GM19397 (cell line): ENCODE measurements at regions not wholly inside any gene's neighbourhood (a gene's known extent, or its start where the extent isn't known, plus 50 kb on each side); places are given as distances from the start of the nearest gene placed in this dataset.
A peak's percentile ranks its signal among the peaks of the same experiment; 100 is the strongest.

Experiments used
- ATAC-seq: cut with Tn5 transposase; IDR thresholded peaks from one replicate; pipeline ENCODE4 v1.9.1; 2021; ENCODE audit warnings: mild to moderate bottlenecking, moderate library complexity; ENCODE audit not compliant: unreplicated experiment

DNA sequence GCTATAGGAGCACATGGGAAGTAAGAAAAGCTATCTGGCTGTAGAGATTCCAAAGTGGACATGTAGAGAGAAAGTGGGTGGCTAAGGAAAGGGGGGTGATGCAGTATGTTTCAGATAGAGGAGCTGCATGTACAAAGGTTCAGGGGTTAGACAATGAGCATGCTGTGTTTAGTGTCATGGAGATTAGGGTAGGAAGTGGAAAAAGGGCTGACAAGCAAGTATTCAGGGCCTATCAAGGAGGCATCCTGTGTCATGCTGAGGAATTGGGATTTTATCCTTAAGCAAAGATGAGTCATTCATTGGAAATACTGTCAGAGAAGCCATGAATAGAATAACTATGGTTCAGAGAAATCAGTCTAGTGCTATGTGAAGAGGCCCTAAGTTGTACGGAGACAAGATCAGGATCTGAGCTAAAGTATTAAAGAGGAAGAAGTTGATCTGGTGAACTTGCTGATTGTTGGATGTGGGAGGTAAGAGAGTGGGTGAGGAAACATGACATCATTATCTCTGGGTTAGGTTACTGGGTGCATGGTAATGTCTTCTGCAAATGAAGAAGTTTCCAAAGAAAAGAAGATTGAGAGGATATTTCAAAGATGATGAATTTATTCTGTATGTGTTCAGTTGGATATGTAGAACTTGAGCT is 176.7 kb upstream of the GOLIM4 start:
- ATAC-seq, result no peak

DNA sequence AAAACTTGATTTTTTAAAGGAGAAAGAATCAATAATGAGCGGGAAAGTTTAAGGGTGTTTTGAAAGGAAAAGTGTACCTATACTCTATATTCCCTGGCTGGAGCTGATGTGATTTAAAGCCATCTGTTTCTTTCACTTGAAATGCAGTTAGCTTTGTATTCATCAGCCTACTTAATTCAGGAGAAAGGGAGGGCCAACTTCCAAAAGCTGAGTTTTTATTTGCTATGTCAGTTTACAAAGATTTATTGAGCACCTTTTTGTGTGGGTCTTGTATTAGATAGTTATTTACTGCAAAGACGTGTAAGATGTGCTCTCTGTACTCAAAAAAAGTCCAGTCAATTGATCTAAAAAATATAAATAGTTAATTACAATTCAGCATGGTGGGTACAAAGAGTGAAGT is 176.2 kb upstream of the GOLIM4 start:
- ATAC-seq, result no peak

- no peak for ATAC-seq
Observed at GRCh38 chr3:168269001-168269400, 173.3 kb upstream of the GOLIM4 start.

DNA sequence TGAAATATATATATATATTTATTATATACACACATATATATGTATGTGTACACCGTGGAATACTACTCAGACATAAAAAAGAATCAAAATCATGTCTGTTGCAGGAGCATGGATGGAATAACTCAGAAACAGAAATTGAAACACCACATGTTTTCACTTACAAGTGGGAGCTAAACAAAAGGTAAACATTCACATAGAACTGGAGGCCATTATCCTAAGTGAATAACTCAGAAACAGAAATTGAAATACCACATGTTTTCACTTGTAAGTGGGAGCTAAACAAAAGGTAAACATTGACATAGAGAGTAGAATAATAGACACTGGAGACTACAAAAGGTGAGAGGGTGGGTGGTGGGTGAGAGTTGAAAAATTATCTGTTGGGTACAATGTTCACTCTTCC is 171.5 kb upstream of the GOLIM4 start:
- ATAC-seq, result no peak

DNA sequence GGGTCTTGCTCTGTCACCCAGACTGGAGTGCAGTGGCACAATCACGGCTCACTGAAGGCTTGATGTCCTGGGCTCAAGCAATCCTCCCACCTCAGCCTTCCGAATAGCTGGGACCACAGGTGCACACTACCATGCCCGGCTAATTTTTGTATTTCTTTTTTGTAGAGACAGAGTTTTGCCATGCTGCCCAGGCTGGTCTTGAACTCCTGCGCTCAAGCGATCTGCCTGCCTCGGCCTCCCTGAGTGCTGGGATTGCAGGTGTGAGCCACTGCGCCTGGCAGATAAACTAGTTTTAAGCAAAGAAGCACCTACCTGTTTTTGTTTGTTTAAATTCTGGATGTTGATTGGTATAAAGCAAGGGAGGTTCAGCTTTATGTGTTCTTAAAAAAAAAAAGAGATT is 170.6 kb upstream of the GOLIM4 start:
- ATAC-seq, result no peak

DNA sequence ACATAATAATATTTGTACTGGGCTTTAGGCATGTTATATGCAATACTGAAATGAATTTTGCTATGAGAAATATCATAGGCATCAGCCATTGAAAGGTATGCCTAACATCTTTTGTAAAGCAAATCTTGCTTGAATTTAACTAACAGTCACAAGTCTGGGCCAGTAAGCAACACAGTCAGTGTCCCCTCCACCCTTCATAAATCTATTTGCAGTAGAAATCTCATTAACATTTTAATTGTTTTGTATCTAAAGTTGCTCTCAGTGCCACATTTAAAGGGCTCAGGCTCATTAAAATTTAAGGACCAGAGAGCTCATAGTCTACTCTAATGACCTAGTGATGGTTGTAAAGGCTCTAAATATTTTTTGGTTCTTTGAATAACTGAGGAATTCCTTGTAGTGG is 167.2 kb upstream of the GOLIM4 start:
- no peak for ATAC-seq

DNA sequence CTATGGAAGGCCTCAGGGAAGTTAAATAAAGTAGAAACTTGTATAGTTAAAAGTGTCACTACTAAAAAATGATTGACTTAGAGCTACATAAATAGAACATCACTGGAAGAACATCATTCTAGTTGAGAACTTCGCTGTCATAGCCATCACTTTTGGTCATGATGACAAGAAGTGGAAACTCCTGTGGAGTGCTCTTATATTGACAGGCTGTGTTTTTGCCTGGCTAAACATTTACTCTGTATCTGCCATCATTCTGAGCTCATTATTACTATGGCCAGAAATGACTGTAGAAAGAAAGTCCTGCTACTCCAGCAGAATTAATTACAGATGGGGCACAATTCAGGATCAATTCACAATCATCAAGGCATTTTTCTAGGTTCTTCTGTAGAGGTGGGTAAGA is 165.1 kb upstream of the GOLIM4 start:
- peak; percentile 53 for ATAC-seq

- ATAC-seq, result no peak
Observed at GRCh38 chr3:168251371-168251770, 155.6 kb upstream of the GOLIM4 start.

DNA sequence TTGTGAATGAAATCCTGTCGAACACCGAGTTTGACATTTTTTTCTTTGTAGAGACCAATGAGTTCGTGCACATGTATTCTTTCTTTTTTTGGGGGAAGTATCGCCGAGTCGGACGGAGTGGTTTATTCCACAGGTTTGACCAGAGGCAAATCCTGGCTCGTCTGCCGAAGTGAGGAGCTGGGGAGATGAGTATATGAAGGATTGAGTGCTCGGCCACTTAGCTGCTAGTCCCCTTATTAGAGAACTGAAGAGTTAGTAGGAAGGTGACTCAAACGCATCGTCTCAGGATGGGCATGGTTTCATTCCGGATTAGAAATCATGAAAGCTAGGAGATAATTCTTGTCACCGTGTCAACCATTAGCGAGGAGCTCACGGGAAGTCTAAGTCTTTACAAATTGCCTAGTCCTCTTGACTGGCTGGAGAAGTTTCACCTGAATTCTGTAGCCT is 154.7 kb upstream of the GOLIM4 start:
- peak; percentile 6 for ATAC-seq

DNA sequence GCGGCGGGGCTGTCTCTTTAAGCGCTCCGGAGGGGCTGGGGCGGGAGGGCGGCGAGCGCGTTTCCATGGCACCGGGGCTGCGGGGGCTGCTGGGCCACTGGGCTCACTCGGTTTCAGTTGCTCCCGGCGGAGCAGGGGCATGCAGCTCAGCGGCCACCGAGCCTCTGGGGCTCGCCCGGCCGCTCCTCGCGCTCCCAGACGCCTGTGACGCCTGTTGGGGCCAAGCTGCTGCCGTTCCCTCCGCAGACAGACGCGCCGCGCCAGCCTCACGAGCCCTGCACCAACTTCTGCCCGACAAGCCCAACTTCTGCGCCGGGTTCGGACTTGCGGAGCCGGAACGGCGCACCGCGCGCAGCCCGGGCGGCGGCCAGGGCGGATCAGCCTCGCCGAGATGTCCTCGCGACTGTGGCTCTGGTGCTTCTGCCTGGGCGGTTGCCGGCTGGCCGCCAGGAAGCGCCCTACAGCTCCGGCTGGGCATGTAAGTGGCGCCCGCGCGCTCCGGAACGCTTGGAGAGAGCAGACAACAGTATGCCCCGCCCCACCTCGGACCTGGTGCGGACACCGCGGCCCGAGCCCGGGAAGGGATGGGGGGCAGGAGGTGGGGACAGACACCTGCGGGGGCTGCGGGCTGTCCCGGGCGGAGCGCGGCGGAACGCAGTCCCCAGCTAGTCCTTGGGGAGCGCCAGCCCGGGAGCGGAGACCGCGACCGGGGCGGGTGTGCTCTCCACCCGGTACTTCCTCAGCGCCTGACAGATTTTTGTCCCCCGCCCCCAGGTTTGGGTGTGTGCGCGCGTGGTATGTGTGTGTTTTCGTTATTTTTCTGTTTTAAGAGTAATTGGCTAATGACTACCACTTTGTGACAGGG is 154.1 kb upstream of the GOLIM4 start:
- ATAC-seq, result peak; percentile 80

- ATAC-seq, result no peak
Observed at GRCh38 chr3:168249205-168249549, 153.5 kb upstream of the GOLIM4 start.

GRCh38 chr3:168248383-168249204 is 152.9 kb upstream of the GOLIM4 start:
- ATAC-seq, result peak; percentile 2

- no peak for ATAC-seq
Observed at GRCh38 chr3:168241156-168241555, 145.4 kb upstream of the GOLIM4 start.

- no peak for ATAC-seq
Observed at GRCh38 chr3:168239287-168239686, 143.6 kb upstream of the GOLIM4 start.

GRCh38 chr3:168233001-168233400 is 137.3 kb upstream of the GOLIM4 start:
- no peak for ATAC-seq

- no peak for ATAC-seq
Observed at GRCh38 chr3:168223085-168223484, 127.4 kb upstream of the GOLIM4 start.

- no peak for ATAC-seq
Observed at GRCh38 chr3:168220556-168220955, 124.8 kb upstream of the GOLIM4 start.

GRCh38 chr3:168219530-168219929 is 123.8 kb upstream of the GOLIM4 start:
- ATAC-seq, result no peak

GRCh38 chr3:168218600-168218999 is 122.9 kb upstream of the GOLIM4 start:
- no peak for ATAC-seq

GRCh38 chr3:168216851-168217250 is 121.1 kb upstream of the GOLIM4 start:
- ATAC-seq, result no peak

- ATAC-seq, result peak; percentile 79
Observed at GRCh38 chr3:168213920-168214319, 118.2 kb upstream of the GOLIM4 start.
